NCI-H1105 (cell line): ENCODE measurements at regions not wholly inside any gene's neighbourhood (a gene's known extent, or its start where the extent isn't known, plus 50 kb on each side); places are given as distances from the start of the nearest gene placed in this dataset.

Experiments
- DNase-seq: peaks from one replicate; lab custom pipeline; 2025; lab: John Stamatoyannopoulos, UW

GRCh38 chr13:48891586-48891985 lies 84.1 kb upstream of the FNDC3A start:
- no peak for DNase-seq

GRCh38 chr13:48892053-48892687 lies 83.5 kb upstream of the FNDC3A start:
- DNase-seq: no peak

- DNase-seq: no peak
Measured at GRCh38 chr13:48892688-48893075, 83.0 kb upstream of the FNDC3A start.

- no peak for DNase-seq
Measured at GRCh38 chr13:48896312-48896711, 79.4 kb upstream of the FNDC3A start.

- DNase-seq: no peak
Measured at GRCh38 chr13:48901781-48902180, 73.9 kb upstream of the FNDC3A start.

- DNase-seq: no peak
Measured at GRCh38 chr13:48902368-48902767, 73.3 kb upstream of the FNDC3A start.

GRCh38 chr13:48904668-48905290 lies 70.9 kb upstream of the FNDC3A start:
- DNase-seq: no peak

- no peak for DNase-seq
Measured at GRCh38 chr13:48906200-48906599, 69.5 kb upstream of the FNDC3A start.

GRCh38 chr13:48908381-48909055 lies 67.2 kb upstream of the FNDC3A start:
- DNase-seq: no peak

GRCh38 chr13:48909056-48909389 lies 66.7 kb upstream of the FNDC3A start:
- DNase-seq: no peak

- no peak for DNase-seq
Measured at GRCh38 chr13:48910686-48911085, 65.0 kb upstream of the FNDC3A start.

- DNase-seq: no peak
Measured at GRCh38 chr13:48919751-48920150, 56.0 kb upstream of the FNDC3A start.

- DNase-seq: no peak
Measured at GRCh38 chr13:48920730-48921129, 55.0 kb upstream of the FNDC3A start.

GRCh38 chr13:48923376-48923775 lies 52.3 kb upstream of the FNDC3A start:
- DNase-seq: no peak

- no peak for DNase-seq
Measured at GRCh38 chr13:48925001-48925400, 50.7 kb upstream of the FNDC3A start.
